GM12878 (cell line): ENCODE measurements at regions not wholly inside any gene's neighbourhood (a gene's known extent, or its start where the extent isn't known, plus 50 kb on each side); places are given as distances from the start of the nearest gene placed in this dataset.

Experiments
- ATF3 ChIP-seq: IDR thresholded peaks from 2 replicates; pipeline ENCODE4 v1.6.1; 2011; ENCODE audit warnings: low read depth, mild to moderate bottlenecking, low read length, moderate library complexity, borderline replicate concordance; ENCODE audit errors: extremely low read depth
- BHLHE40 ChIP-seq, 2 experiments: fragments of 450-650 bp in 1 of 2; IDR thresholded peaks; 2 replicates each; pipeline ENCODE4 v1.6.1; 2011 to 2017; ENCODE audit warnings: low read depth in 2 of 2, borderline replicate concordance in 1 of 2, improper control_type of control experiment in 1 of 2, low read length in 1 of 2, mild to moderate bottlenecking in 1 of 2
- BRCA1 ChIP-seq: IDR thresholded peaks from 2 replicates; pipeline ENCODE4 v1.6.1; 2011; ENCODE audit warnings: low read depth, low read length, improper control_type of control experiment
- CBX3 ChIP-seq: fragments of 200-600 bp; sonication (generic); IDR thresholded peaks from 2 replicates; pipeline ENCODE4 v1.6.1; 2016; ENCODE audit warnings: low read depth, borderline replicate concordance
- CEBPB ChIP-seq, 2 experiments: fragments of 150-350 bp in 1 of 2; IDR thresholded peaks; 2 replicates each; pipeline ENCODE4 v1.6.1; 2012 to 2014; ENCODE audit warnings: low read depth in 2 of 2, low read length in 2 of 2, borderline replicate concordance in 1 of 2, inconsistent platforms in 1 of 2
- CHD4 ChIP-seq: fragments of 200-600 bp; sonication (generic); IDR thresholded peaks from 2 replicates; pipeline ENCODE4 v1.6.1; 2016; ENCODE audit warnings: mild to moderate bottlenecking
- CTCF ChIP-seq, 3 experiments: IDR thresholded peaks in 2 of 3; conservative IDR thresholded peaks in 1 of 3; 2 replicates each; pipeline ENCODE4 v1.5.1; 2011; ENCODE audit warnings: low read depth in 3 of 3, low read length in 3 of 3, mild to moderate bottlenecking in 3 of 3, control low read depth in 2 of 3, moderate library complexity in 2 of 3, inconsistent platforms in 1 of 3, mixed read lengths in 1 of 3; ENCODE audit not compliant: control insufficient read depth in 2 of 3, insufficient read depth in 1 of 3; ENCODE audit errors: extremely low read depth in 1 of 3
- EP300 ChIP-seq, 2 experiments: fragments of 150-350 bp in 1 of 2; IDR thresholded peaks; 2 replicates each; pipeline ENCODE4 v1.6.1; 2011 to 2012; ENCODE audit warnings: low read depth in 2 of 2, low read length in 2 of 2, borderline replicate concordance in 1 of 2, improper control_type of control experiment in 1 of 2, inconsistent platforms in 1 of 2; ENCODE audit not compliant: control insufficient read depth in 1 of 2
- FOXM1 ChIP-seq: IDR thresholded peaks from 2 replicates; pipeline ENCODE4 v1.6.1; 2012; ENCODE audit warnings: low read depth, mild to moderate bottlenecking, inconsistent platforms, low read length, moderate library complexity
- KAT2A ChIP-seq: conservative IDR thresholded peaks from 2 replicates; pipeline ENCODE4 v1.6.1; 2011; ENCODE audit warnings: low read depth, low read length; ENCODE audit not compliant: control insufficient read depth
- POLR2A ChIP-seq: IDR thresholded peaks from 2 replicates; pipeline ENCODE4 v1.6.1; 2011; ENCODE audit warnings: low read depth, mild to moderate bottlenecking, low read length
- POLR2AphosphoS5 ChIP-seq: IDR thresholded peaks from 2 replicates; pipeline ENCODE4 v1.6.1; 2011; ENCODE audit warnings: mild to moderate bottlenecking, low read length, inconsistent platforms
- SUZ12 ChIP-seq: fragments of 200-600 bp; sonication (generic); IDR thresholded peaks from one replicate; pipeline ENCODE4 v1.6.1; 2018; ENCODE audit warnings: antibody characterized with exemption, mild to moderate bottlenecking; ENCODE audit not compliant: unreplicated experiment

DNA sequence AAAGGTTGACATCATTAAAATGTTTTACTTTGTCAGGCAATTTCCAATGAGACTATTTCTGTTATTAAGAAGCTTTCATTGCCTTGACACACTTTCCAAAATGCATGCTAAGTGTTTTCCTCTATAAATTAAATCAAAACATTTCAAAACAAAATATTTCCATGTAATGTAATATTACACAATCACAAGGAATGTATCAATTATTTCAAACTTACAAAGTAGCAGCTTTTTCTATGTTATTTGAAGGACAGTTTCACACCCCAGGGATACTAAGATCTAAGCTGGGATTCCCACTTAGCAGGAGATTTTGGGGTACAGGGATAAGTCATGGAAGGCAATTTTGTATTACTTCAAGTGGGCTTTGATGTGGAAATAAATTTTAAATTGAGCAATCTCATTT is 144.9 kb downstream of the FOXG1 start:
- no peak for TF ChIP-seq POLR2AphosphoS5
- TF ChIP-seq ATF3, result no peak
- TF ChIP-seq FOXM1, result no peak
- no peak for TF ChIP-seq CEBPB (IDR thresholded peaks at IDR 0.05; ENCODE audit: borderline replicate concordance in 1 of 2, low read depth in 2 of 2, low read length in 2 of 2)
- no peak for TF ChIP-seq CTCF (IDR thresholded peaks at IDR 0.05 in 2 of 3, conservative IDR thresholded peaks at IDR 0.05 in 1 of 3; ENCODE audit: control insufficient read depth in 2 of 3, extremely low read depth in 1 of 3, insufficient read depth in 1 of 3, low read depth in 3 of 3, low read length in 3 of 3)
- no peak for TF ChIP-seq CHD4
- TF ChIP-seq POLR2A, result no peak
- no peak for TF ChIP-seq KAT2A
- TF ChIP-seq SUZ12, result no peak
- no peak for TF ChIP-seq CBX3
- no peak for TF ChIP-seq BHLHE40 (IDR thresholded peaks at IDR 0.05; ENCODE audit: borderline replicate concordance in 1 of 2, low read depth in 2 of 2, low read length in 1 of 2)
- no peak for TF ChIP-seq BRCA1
- TF ChIP-seq EP300 (IDR thresholded peaks at IDR 0.05; ENCODE audit: borderline replicate concordance in 1 of 2, control insufficient read depth in 1 of 2, low read depth in 2 of 2, low read length in 2 of 2), result no peak
